ENCODE measurements at regions not wholly inside any gene's neighbourhood (a gene's known extent, or its start where the extent isn't known, plus 50 kb on each side); places are given as distances from the start of the nearest gene placed in this dataset.

- Mint-ChIP-seq H3K4me3 (peak overlapping the region in 1 of 3 donors; percentile 21), H3K4me1 (peaks cover 1 to 9% (median 8%) of the 10 kb centered on the region in 3 donors), H3K27me3 (peaks cover 0 to 4% of the 10 kb centered on the region in 2 donors), H3K27ac (no peak overlapping the region), H3K9me3 (no peaks in the 10 kb centered on the region), H3K36me3 (no peaks in the 10 kb centered on the region)
- ATAC-seq (replicated peaks in 1 of 4) (no peak), DNase-seq (no peak)
- Histone ChIP-seq H3K9me3 (no peaks in the 10 kb centered on the region), H3K4me1 (ENCODE audit: control insufficient read depth in 1 of 2, extremely low read depth in 1 of 2, insufficient read depth in 2 of 2, low read length in 2 of 2) (peaks cover 6 to 15% of the 10 kb centered on the region in 2 experiments), H3K27me3 (replicated peaks in 1 of 2; ENCODE audit: control insufficient read depth in 2 of 2, extremely low read depth in 1 of 2, insufficient read depth in 2 of 2, low read length in 1 of 2) (peaks cover 9 to 14% of the 10 kb centered on the region in 2 experiments), H3K4me3 (ENCODE audit: control insufficient read depth in 1 of 2, extremely low read depth in 1 of 2, low read length in 1 of 2) (no peak overlapping the region), H3K27ac (ENCODE audit: low read length) (no peak overlapping the region), H3K36me3 (ENCODE audit: control insufficient read depth in 2 of 2, extremely low read depth in 1 of 2, insufficient read depth in 1 of 2, low read length in 1 of 2) (no peaks in the 10 kb centered on the region)
- ChIA-PET CTCF (no interaction called here), POLR2A (interaction anchor here in 1 of 2 donors (0.6 kb wide), 1 partner anchor 53 kb away, joined by 3 read pairs; no protein-coding TSS in a partner anchor)
- 79% methylated on average over 2 of the region's 7 CpGs for WGBS (ENCODE audit: insufficient coverage)
Measured at GRCh38 chr14:97415907-97416306, 618.7 kb downstream of the VRK1 start.

DNA sequence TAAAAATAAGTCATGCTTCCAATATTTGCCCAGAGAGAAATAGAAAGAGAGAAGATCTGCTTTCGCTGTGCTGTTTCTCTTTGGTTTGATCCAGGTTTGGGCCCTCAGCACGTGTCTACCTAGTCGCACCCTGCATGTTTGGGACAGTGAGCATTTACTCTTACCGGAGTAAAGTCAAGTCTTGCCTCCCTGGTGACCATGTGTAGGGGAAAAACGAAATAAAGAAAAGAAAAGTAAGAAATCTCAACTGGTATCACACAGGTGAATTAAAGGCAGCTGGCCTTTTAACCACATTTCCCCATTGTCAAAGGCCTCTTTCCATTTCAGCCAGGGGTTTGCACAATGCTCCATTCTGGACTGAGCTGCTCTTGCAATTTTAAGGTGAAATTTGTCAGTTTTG, 619.4 kb downstream of the VRK1 start:
- POLR2A ChIA-PET: interaction anchor here in 1 of 2 donors (0.7 kb wide), 1 partner anchor 43 kb away, joined by 16 read pairs; no protein-coding TSS in a partner anchor

GRCh38 chr14:97417331-97417730, 620.1 kb downstream of the VRK1 start:
- Mint-ChIP-seq H3K9me3 (no peaks in the 10 kb centered on the region), H3K27ac (no peak overlapping the region), H3K4me1 (peaks cover 1 to 9% (median 8%) of the 10 kb centered on the region in 3 donors), H3K27me3 (peaks cover 0 to 4% of the 10 kb centered on the region in 2 donors), H3K4me3 (no peak overlapping the region), H3K36me3 (no peaks in the 10 kb centered on the region)
- ChIA-PET POLR2A (no interaction called here), CTCF (no interaction called here)
- Histone ChIP-seq H3K36me3 (ENCODE audit: control insufficient read depth in 2 of 2, extremely low read depth in 1 of 2, insufficient read depth in 1 of 2, low read length in 1 of 2) (no peaks in the 10 kb centered on the region), H3K9me3 (no peaks in the 10 kb centered on the region), H3K4me3 (ENCODE audit: control insufficient read depth in 1 of 2, extremely low read depth in 1 of 2, low read length in 1 of 2) (no peak overlapping the region), H3K27me3 (replicated peaks in 1 of 2; ENCODE audit: control insufficient read depth in 2 of 2, extremely low read depth in 1 of 2, insufficient read depth in 2 of 2, low read length in 1 of 2) (peaks cover under 1 to 14% of the 10 kb centered on the region in 2 experiments), H3K27ac (ENCODE audit: low read length) (no peak overlapping the region), H3K4me1 (ENCODE audit: control insufficient read depth in 1 of 2, extremely low read depth in 1 of 2, insufficient read depth in 2 of 2, low read length in 2 of 2) (peaks cover 2 to 3% of the 10 kb centered on the region in 2 experiments)
- DNase-seq (no peak), ATAC-seq (replicated peaks in 1 of 4) (no peak)
- 92% methylated on average over 2 of the region's 3 CpGs for WGBS (ENCODE audit: insufficient coverage)

More for the DNA sequence above, 619.4 kb downstream of the VRK1 start:
- Histone ChIP-seq H3K9me3 (no peaks in the 10 kb centered on the region), H3K4me3 (ENCODE audit: control insufficient read depth in 1 of 2, extremely low read depth in 1 of 2, low read length in 1 of 2) (no peak overlapping the region), H3K27ac (ENCODE audit: low read length) (no peak overlapping the region), H3K36me3 (ENCODE audit: control insufficient read depth in 2 of 2, extremely low read depth in 1 of 2, insufficient read depth in 1 of 2, low read length in 1 of 2) (no peaks in the 10 kb centered on the region), H3K4me1 (ENCODE audit: control insufficient read depth in 1 of 2, extremely low read depth in 1 of 2, insufficient read depth in 2 of 2, low read length in 2 of 2) (peaks cover 6 to 11% of the 10 kb centered on the region in 2 experiments), H3K27me3 (replicated peaks in 1 of 2; ENCODE audit: control insufficient read depth in 2 of 2, extremely low read depth in 1 of 2, insufficient read depth in 2 of 2, low read length in 1 of 2) (peaks cover 8 to 14% of the 10 kb centered on the region in 2 experiments)
- WGBS (ENCODE audit: insufficient coverage): 92% methylated on average over 3 of the region's 5 CpGs
- Mint-ChIP-seq H3K9me3 (no peaks in the 10 kb centered on the region), H3K36me3 (no peaks in the 10 kb centered on the region), H3K4me1 (peaks cover 1 to 9% (median 8%) of the 10 kb centered on the region in 3 donors), H3K27me3 (peaks cover 0 to 4% of the 10 kb centered on the region in 2 donors), H3K4me3 (no peak overlapping the region), H3K27ac (no peak overlapping the region)
- CTCF ChIA-PET: no interaction called here
- ATAC-seq (replicated peaks in 1 of 4): no peak
- DNase-seq: no peak

DNA sequence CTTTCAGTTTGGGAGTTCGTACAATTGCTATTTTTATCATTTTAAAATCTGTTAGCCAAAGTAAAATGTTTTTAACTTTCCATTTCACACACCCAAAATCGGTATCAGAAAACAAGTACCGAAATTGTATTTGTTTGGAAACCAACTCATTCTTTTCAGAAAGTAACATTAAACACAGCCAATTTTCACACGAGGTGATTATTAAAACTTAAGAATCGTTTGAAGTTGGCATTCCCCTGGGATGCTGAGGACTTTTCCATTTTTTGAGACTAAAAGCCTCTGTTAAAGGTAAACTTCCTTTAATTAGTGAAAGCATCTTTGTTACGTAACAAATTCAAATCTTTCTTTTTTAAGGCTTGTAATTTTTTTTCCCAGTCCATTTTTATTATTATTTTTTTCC, 623.0 kb downstream of the VRK1 start:
- no peak for ATAC-seq (replicated peaks in 1 of 4)
- no peaks in the 10 kb centered on the region for H3K36me3 ChIP-seq (ENCODE audit: control insufficient read depth in 2 of 2, extremely low read depth in 1 of 2, insufficient read depth in 1 of 2, low read length in 1 of 2)
- H3K27ac ChIP-seq (ENCODE audit: low read length): no peak overlapping the region
- no peaks in the 10 kb centered on the region for H3K27me3 Mint-ChIP-seq
- no peaks in the 10 kb centered on the region for H3K4me1 ChIP-seq (ENCODE audit: control insufficient read depth in 1 of 2, extremely low read depth in 1 of 2, insufficient read depth in 2 of 2, low read length in 2 of 2)
- peaks cover 1 to 8% (median 4%) of the 10 kb centered on the region in 3 donors for H3K4me1 Mint-ChIP-seq
- no peaks in the 10 kb centered on the region for H3K36me3 Mint-ChIP-seq
- no peak overlapping the region for H3K4me3 ChIP-seq (ENCODE audit: control insufficient read depth in 1 of 2, extremely low read depth in 1 of 2, low read length in 1 of 2)
- CTCF ChIA-PET: no interaction called here
- WGBS (ENCODE audit: insufficient coverage): no CpG with 5 or more reads among the region's 6 CpGs
- H3K4me3 Mint-ChIP-seq: no peak overlapping the region
- H3K27me3 ChIP-seq (replicated peaks in 1 of 2; ENCODE audit: control insufficient read depth in 2 of 2, extremely low read depth in 1 of 2, insufficient read depth in 2 of 2, low read length in 1 of 2): no peaks in the 10 kb centered on the region
- H3K9me3 ChIP-seq: no peaks in the 10 kb centered on the region
- POLR2A ChIA-PET: no interaction called here
- no peaks in the 10 kb centered on the region for H3K9me3 Mint-ChIP-seq
- no peak for DNase-seq
- no peak overlapping the region for H3K27ac Mint-ChIP-seq

- H3K36me3 Mint-ChIP-seq: no peaks in the 10 kb centered on the region
- H3K4me3 Mint-ChIP-seq: no peak overlapping the region
- ChIA-PET POLR2A (no interaction called here), CTCF (no interaction called here)
- no peaks in the 10 kb centered on the region for H3K9me3 Mint-ChIP-seq
- Histone ChIP-seq H3K36me3 (ENCODE audit: control insufficient read depth in 2 of 2, extremely low read depth in 1 of 2, insufficient read depth in 1 of 2, low read length in 1 of 2) (no peaks in the 10 kb centered on the region), H3K27me3 (replicated peaks in 1 of 2; ENCODE audit: control insufficient read depth in 2 of 2, extremely low read depth in 1 of 2, insufficient read depth in 2 of 2, low read length in 1 of 2) (no peaks in the 10 kb centered on the region), H3K4me3 (ENCODE audit: control insufficient read depth in 1 of 2, extremely low read depth in 1 of 2, low read length in 1 of 2) (no peak overlapping the region), H3K4me1 (ENCODE audit: control insufficient read depth in 1 of 2, extremely low read depth in 1 of 2, insufficient read depth in 2 of 2, low read length in 2 of 2) (no peaks in the 10 kb centered on the region), H3K9me3 (no peaks in the 10 kb centered on the region), H3K27ac (ENCODE audit: low read length) (no peak overlapping the region)
- no peak overlapping the region for H3K27ac Mint-ChIP-seq
- ATAC-seq (replicated peaks in 1 of 4) (no peak), DNase-seq (no peak)
- 96% methylated on average over 6 of the region's 6 CpGs for WGBS (ENCODE audit: insufficient coverage)
- H3K4me1 Mint-ChIP-seq: no peaks in the 10 kb centered on the region
- H3K27me3 Mint-ChIP-seq: peaks cover 0 to 4% of the 10 kb centered on the region in 2 donors
Measured at GRCh38 chr14:97426776-97427175, 629.6 kb downstream of the VRK1 start.

DNA sequence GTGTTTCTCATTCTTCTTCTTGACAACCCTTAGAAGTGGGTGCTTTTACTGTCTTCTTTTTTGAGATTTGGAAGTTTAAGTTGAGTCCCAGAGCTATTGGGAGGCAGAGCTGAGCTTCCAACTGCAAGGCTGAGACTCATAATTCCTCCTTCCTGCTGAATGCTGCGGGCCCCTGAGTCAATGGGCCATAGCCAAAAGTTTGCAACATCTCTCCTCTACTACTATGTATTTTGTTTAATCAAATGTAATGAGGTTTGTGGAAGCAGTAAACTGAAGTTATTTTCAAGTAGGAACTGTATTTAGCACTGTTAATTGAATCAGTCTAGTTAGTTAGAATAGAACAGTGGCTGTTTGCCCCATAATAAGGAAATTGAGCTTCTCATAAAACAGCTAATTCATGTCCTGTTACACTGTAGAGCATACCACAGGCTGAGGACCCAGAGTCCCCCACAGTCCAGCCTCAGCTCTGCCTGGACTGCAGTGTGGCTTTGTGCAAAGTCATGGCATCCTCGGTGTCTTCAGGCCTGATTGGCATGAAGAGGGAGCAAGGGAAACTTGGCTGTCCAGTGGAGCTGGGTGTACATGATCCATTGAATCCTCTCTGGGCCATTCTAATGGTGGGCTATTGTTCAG, 631.7 kb downstream of the VRK1 start:
- Histone ChIP-seq H3K27me3 (replicated peaks in 1 of 2; ENCODE audit: control insufficient read depth in 2 of 2, extremely low read depth in 1 of 2, insufficient read depth in 2 of 2, low read length in 1 of 2) (no peaks in the 10 kb centered on the region), H3K36me3 (ENCODE audit: control insufficient read depth in 2 of 2, extremely low read depth in 1 of 2, insufficient read depth in 1 of 2, low read length in 1 of 2) (no peaks in the 10 kb centered on the region), H3K4me3 (ENCODE audit: control insufficient read depth in 1 of 2, extremely low read depth in 1 of 2, low read length in 1 of 2) (no peak overlapping the region), H3K9me3 (no peaks in the 10 kb centered on the region), H3K27ac (ENCODE audit: low read length) (no peak overlapping the region), H3K4me1 (ENCODE audit: control insufficient read depth in 1 of 2, extremely low read depth in 1 of 2, insufficient read depth in 2 of 2, low read length in 2 of 2) (no peaks in the 10 kb centered on the region)
- H3K9me3 Mint-ChIP-seq: no peaks in the 10 kb centered on the region
- no peak overlapping the region for H3K27ac Mint-ChIP-seq
- no peaks in the 10 kb centered on the region for H3K36me3 Mint-ChIP-seq
- CTCF ChIA-PET: no interaction called here
- ATAC-seq (replicated peaks in 1 of 4) (no peak), DNase-seq (no peak)
- no CpG with 5 or more reads among the region's 2 CpGs for WGBS (ENCODE audit: insufficient coverage)
- peaks cover 0 to 8% (median 0%) of the 10 kb centered on the region in 3 donors for H3K4me1 Mint-ChIP-seq
- peaks cover 0 to 4% of the 10 kb centered on the region in 2 donors for H3K27me3 Mint-ChIP-seq
- POLR2A ChIA-PET: interaction anchor here in 1 of 2 donors (0.6 kb wide), 1 partner anchor 672 kb away, joined by 5 read pairs; no protein-coding TSS in a partner anchor
- H3K4me3 Mint-ChIP-seq: no peak overlapping the region
